Parathyroid adenoma (tissue), 2 donors: ENCODE measurements at regions not wholly inside any gene's neighbourhood (a gene's known extent, or its start where the extent isn't known, plus 50 kb on each side); places are given as distances from the start of the nearest gene placed in this dataset.
A peak's percentile ranks its signal among the peaks of the same experiment; 100 is the strongest.

ENCODE experiments used
- H2AFZ ChIP-seq: fragments of 300-600 bp; sonication (generic); one replicate; pipeline ENCODE4 v1.7.0; 2017; ENCODE audit warnings: antibody characterized with exemption, mild to moderate bottlenecking
- H3K27ac ChIP-seq: fragments of 300-600 bp; sonication (generic); one replicate; pipeline ENCODE4 v1.7.0; 2017
- H3K27me3 ChIP-seq: fragments of 300-600 bp; sonication (generic); one replicate; pipeline ENCODE4 v1.7.0; 2017; ENCODE audit warnings: low read length; ENCODE audit not compliant: control insufficient read depth, insufficient read depth
- H3K36me3 ChIP-seq: fragments of 300-600 bp; sonication (generic); one replicate; pipeline ENCODE4 v1.7.0; 2017; ENCODE audit warnings: low read length; ENCODE audit not compliant: control insufficient read depth, insufficient read depth
- H3K4me1 ChIP-seq: fragments of 300-600 bp; sonication (generic); one replicate; pipeline ENCODE4 v1.7.0; 2017; ENCODE audit warnings: control low read depth
- H3K4me2 ChIP-seq: fragments of 300-600 bp; sonication (generic); one replicate; pipeline ENCODE4 v1.7.0; 2017; ENCODE audit warnings: low read length
- H3K4me3 ChIP-seq: fragments of 300-600 bp; sonication (generic); one replicate; pipeline ENCODE4 v1.7.0; 2017; ENCODE audit warnings: low read depth, low read length
- H3K79me2 ChIP-seq: fragments of 300-600 bp; sonication (generic); one replicate; pipeline ENCODE4 v1.7.0; 2017; ENCODE audit warnings: control low read depth
- H3K9ac ChIP-seq: fragments of 300-600 bp; sonication (generic); one replicate; pipeline ENCODE4 v1.7.0; 2017; ENCODE audit warnings: mild to moderate bottlenecking
- H3K9me3 ChIP-seq: fragments of 300-600 bp; sonication (generic); one replicate; pipeline ENCODE4 v1.7.0; 2017; ENCODE audit warnings: low read length; ENCODE audit not compliant: control insufficient read depth
- CTCF ChIP-seq: fragments of 300-600 bp; sonication (generic); IDR thresholded peaks from one replicate; pipeline ENCODE4 v1.7.0; 2017; ENCODE audit warnings: antibody characterized with exemption, mild to moderate bottlenecking
- donor health status: primary hyperparathyroidism.

GRCh38 chr5:60354311-60354710 is 345.7 kb downstream of the DEPDC1B start:
- H3K27me3 ChIP-seq: no peaks in the 10 kb centered on the region
- H3K27ac ChIP-seq: no peak overlapping the region
- no peaks in the 10 kb centered on the region for H3K36me3 ChIP-seq
- no peaks in the 10 kb centered on the region for H3K79me2 ChIP-seq
- no peak overlapping the region for H3K4me2 ChIP-seq
- H2AFZ ChIP-seq: no peak overlapping the region
- no peaks in the 10 kb centered on the region for H3K9me3 ChIP-seq
- no peak overlapping the region for H3K9ac ChIP-seq
- H3K4me3 ChIP-seq: no peak overlapping the region
- no peak for TF ChIP-seq CTCF
- peaks cover 14% of the 10 kb centered on the region for H3K4me1 ChIP-seq

- no peaks in the 10 kb centered on the region for H3K79me2 ChIP-seq
- H3K9ac ChIP-seq: no peak overlapping the region
- no peak overlapping the region for H3K4me3 ChIP-seq
- no peaks in the 10 kb centered on the region for H3K27me3 ChIP-seq
- peaks cover 14% of the 10 kb centered on the region for H3K4me1 ChIP-seq
- H3K4me2 ChIP-seq: no peak overlapping the region
- H2AFZ ChIP-seq: peak overlapping the region; percentile 51
- no peaks in the 10 kb centered on the region for H3K9me3 ChIP-seq
- H3K36me3 ChIP-seq: no peaks in the 10 kb centered on the region
- TF ChIP-seq CTCF: no peak
- H3K27ac ChIP-seq: no peak overlapping the region
Observed at GRCh38 chr5:60352992-60353599, 346.9 kb downstream of the DEPDC1B start.

GRCh38 chr5:60350794-60351193 is 349.2 kb downstream of the DEPDC1B start:
- H2AFZ ChIP-seq: peak overlapping the region; percentile 23
- no peak overlapping the region for H3K27ac ChIP-seq
- TF ChIP-seq CTCF: no peak
- H3K4me2 ChIP-seq: no peak overlapping the region
- no peaks in the 10 kb centered on the region for H3K9me3 ChIP-seq
- H3K79me2 ChIP-seq: no peaks in the 10 kb centered on the region
- H3K36me3 ChIP-seq: no peaks in the 10 kb centered on the region
- no peak overlapping the region for H3K9ac ChIP-seq
- H3K4me1 ChIP-seq: peaks cover 14% of the 10 kb centered on the region
- H3K4me3 ChIP-seq: no peak overlapping the region
- H3K27me3 ChIP-seq: no peaks in the 10 kb centered on the region

GRCh38 chr5:60349891-60350415 is 350.0 kb downstream of the DEPDC1B start:
- no peaks in the 10 kb centered on the region for H3K36me3 ChIP-seq
- no peak overlapping the region for H2AFZ ChIP-seq
- no peak overlapping the region for H3K9ac ChIP-seq
- peaks cover 11% of the 10 kb centered on the region for H3K4me1 ChIP-seq
- H3K4me3 ChIP-seq: no peak overlapping the region
- H3K4me2 ChIP-seq: no peak overlapping the region
- H3K27ac ChIP-seq: no peak overlapping the region
- no peaks in the 10 kb centered on the region for H3K9me3 ChIP-seq
- H3K79me2 ChIP-seq: no peaks in the 10 kb centered on the region
- H3K27me3 ChIP-seq: no peaks in the 10 kb centered on the region
- TF ChIP-seq CTCF: no peak

GRCh38 chr5:60346393-60346792 is 353.6 kb downstream of the DEPDC1B start:
- H3K4me3 ChIP-seq: no peak overlapping the region
- no peaks in the 10 kb centered on the region for H3K4me1 ChIP-seq
- no peaks in the 10 kb centered on the region for H3K36me3 ChIP-seq
- H3K79me2 ChIP-seq: no peaks in the 10 kb centered on the region
- H3K9ac ChIP-seq: no peak overlapping the region
- H3K9me3 ChIP-seq: no peaks in the 10 kb centered on the region
- TF ChIP-seq CTCF: no peak
- H3K27me3 ChIP-seq: no peaks in the 10 kb centered on the region
- no peak overlapping the region for H3K4me2 ChIP-seq
- H2AFZ ChIP-seq: no peak overlapping the region
- H3K27ac ChIP-seq: no peak overlapping the region
